ENCODE measurements at regions not wholly inside any gene's neighbourhood (a gene's known extent, or its start where the extent isn't known, plus 50 kb on each side); places are given as distances from the start of the nearest gene placed in this dataset.
A peak's percentile ranks its signal among the peaks of the same experiment; 100 is the strongest.

DNA sequence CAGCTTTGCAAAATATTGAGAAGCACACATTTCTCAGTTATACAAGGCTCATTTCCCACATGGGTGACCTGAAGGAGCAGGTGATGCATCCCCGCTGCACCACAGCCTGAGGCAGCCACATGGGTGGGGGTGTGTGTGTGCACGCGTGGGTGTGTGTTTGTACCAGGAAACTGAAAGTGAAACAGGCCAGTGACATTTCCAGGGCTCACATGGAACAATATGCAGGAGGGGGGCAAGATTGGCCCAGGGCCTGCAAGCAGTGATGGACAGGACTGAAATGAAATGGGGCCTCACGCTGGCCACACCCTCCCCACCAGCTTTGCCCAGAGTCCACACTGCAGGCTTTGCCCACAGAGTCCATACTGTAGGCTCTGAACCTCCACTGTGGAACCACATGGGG, 154.2 kb upstream of the PARP11 start:
- peak; percentile 25 to 52 (median 49) for DNase-seq (ENCODE audit: low read depth in 3 of 3, low spot score in 1 of 3)

DNA sequence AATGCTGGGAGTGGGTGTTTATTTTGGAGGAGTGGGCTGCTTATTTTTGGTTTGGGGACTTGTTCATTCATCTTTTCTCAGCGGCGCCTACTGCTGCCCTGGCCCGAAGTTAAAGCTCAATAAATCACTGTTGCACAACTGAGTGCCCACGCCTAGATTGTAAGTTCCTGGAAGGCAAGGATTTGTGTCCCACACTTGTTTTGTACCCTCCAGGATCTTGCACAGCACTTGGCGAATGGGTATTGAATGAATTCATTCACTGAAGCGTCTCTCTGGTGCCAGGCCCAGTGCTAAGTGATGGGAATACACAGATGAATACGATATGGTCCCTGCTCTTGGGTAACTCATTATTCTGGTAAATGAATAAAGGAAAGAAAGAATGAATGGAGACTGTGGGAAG, 153.3 kb upstream of the PARP11 start:
- no peak for DNase-seq (ENCODE audit: low read depth in 3 of 3, low spot score in 1 of 3)

DNA sequence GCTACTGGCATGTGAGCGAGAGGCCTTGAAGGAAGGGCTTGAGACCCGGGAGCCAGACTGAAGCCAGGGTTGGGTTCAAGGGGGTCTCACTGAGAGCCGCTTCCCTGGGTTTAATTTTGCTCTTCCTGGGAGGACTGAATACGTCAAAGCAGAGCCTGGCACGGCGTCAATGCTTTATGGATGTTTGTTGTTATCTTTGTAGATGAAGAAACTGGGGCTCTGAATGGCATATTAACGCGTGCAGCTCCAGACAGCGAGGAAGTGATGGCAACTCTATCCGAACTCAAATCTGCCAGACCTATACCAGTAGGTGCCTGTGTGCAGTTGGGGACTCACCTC, 152.8 kb upstream of the PARP11 start:
- no peak for DNase-seq (ENCODE audit: low read depth in 3 of 3, low spot score in 1 of 3)

DNA sequence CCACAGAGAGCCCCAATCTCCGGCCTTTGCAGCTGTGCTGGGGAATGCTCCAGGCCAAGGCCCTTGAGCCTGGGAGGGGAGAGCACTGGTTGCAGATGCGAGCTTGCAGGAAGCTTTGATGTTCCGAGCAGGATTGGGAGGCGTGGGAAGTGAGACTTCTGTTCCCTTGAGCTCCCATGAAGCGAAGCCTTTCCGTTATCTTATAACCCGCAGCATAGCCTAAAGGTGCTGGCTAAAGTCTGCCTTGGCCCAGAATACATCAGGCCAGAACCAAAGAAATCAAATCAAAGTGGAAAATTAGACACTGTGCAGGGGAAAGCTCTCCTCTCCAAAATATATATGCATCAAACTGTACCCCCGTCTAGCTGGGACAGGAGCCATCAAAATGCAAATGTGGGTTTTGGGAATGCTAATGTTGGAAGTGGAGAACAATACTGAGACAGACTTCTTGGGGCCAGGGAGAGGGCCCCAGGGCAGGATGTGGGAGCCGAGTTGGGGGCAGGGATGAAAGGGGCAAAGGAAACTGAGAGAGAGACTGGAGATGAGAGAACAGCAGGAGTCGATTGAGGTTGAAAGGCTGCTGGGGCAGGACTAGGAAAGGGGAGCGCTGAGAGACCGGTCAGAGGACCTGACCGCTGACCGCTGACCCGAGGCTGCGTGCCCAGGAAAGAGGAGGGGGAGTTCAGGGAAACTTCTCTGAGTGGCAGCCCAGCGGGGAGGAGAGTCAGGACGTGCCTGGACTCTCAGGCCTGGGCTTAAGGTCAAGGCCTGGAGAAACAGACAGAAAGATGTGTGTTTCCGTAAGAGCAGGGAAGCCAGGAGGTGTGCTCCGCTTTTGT, 152.2 kb upstream of the PARP11 start:
- no peak for DNase-seq (ENCODE audit: low read depth in 3 of 3, low spot score in 1 of 3)

DNA sequence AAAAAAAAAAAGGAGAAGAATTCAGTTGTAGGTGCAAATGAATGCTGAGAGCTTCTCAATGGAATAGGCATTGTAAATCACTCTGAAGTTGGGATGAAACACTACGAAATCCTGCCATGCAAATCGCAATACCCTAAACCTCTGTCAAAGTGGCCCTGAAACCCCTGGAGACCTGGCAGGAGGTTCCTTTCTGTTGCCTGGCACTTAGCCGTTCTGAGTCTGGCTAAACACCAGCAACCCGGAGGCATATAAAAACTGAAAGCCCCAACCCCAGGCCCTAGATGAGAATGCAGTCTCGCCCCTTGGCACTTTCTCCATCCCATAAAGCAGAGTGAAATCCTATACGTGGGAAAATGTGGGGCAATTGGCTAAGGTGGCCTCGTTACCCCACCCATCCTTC, 151.5 kb upstream of the PARP11 start:
- DNase-seq (ENCODE audit: low read depth in 3 of 3, low spot score in 1 of 3), result no peak

DNA sequence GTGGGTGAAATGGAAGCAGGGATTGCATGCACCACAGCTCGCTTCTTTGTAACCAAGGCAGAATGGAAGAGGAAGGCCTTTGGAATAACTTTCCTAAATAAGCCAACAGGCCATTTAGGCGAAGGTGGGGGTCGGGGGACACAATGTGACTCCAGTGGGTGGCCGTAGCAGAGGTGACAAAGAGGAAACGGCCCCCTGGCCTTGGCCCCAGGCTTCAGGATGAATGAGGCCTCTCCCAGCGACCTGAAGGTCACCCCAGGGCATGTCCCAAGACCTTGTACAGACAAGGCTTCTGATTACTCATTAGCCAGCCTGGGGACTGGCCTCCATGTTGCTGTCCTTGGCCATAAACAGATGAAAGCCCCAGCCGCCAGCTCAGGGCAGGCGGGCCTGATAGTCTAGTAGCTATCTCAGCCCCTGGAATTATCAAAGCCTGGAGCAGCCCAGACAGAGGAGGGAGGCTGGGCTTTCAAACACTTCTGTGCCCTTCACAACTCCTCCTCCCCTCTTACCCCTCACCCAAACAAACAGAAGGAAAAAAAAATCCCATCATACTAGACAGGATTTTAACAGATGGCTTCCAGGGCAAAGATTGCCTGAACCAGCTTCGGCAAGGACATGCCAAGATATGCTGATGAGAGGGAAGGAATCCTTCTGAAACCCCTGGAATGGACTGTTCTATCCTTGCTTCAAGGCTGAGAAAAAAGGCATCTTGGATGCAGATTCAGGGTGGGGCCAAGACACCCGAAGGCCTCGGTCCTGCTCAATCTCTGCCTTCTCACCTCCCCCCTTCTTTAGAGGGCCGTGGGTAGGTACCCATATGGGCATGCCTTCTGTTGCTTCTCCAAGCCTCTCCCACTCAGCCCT, 142.3 kb upstream of the PARP11 start:
- no peak for DNase-seq (ENCODE audit: low read depth in 3 of 3, low spot score in 1 of 3)

DNA sequence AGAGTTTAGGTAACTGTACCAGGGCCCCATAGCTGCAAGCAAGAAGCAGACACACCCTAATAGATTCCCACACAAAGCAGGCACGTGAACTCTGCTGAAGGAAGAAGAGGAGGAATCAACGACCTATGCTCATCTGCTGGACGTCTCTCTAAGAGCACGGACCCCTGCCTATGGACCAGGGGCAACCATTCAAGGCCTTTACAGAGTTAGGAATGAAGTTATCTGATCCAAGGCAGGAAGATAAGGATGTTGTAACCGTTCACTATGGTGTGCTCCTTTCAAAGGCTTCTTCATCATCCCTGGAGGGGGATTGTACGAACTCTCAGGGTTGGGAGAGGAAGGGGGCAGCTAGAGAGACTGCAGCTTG, 141.6 kb upstream of the PARP11 start:
- DNase-seq (ENCODE audit: low read depth in 3 of 3, low spot score in 1 of 3), result no peak

DNA sequence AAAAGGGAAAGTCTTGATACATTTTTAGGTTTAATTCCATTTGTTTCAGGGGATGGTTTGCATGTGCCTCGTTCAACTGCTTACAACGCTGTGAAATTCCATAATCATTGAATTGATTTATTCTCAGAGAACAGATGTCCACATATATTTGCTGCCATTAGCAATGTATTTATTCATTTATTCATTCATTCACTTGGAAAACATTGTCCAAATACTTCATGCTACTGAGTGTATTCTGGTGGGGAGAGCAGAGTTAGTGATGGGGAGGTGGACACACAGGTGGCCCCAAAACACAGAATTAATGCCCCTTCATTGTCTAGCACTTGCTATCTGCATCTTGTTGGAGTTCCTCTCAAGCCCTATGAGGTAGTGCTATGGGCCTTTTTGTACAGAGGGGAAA, 141.2 kb upstream of the PARP11 start:
- no peak for DNase-seq (ENCODE audit: low read depth in 3 of 3, low spot score in 1 of 3)

DNA sequence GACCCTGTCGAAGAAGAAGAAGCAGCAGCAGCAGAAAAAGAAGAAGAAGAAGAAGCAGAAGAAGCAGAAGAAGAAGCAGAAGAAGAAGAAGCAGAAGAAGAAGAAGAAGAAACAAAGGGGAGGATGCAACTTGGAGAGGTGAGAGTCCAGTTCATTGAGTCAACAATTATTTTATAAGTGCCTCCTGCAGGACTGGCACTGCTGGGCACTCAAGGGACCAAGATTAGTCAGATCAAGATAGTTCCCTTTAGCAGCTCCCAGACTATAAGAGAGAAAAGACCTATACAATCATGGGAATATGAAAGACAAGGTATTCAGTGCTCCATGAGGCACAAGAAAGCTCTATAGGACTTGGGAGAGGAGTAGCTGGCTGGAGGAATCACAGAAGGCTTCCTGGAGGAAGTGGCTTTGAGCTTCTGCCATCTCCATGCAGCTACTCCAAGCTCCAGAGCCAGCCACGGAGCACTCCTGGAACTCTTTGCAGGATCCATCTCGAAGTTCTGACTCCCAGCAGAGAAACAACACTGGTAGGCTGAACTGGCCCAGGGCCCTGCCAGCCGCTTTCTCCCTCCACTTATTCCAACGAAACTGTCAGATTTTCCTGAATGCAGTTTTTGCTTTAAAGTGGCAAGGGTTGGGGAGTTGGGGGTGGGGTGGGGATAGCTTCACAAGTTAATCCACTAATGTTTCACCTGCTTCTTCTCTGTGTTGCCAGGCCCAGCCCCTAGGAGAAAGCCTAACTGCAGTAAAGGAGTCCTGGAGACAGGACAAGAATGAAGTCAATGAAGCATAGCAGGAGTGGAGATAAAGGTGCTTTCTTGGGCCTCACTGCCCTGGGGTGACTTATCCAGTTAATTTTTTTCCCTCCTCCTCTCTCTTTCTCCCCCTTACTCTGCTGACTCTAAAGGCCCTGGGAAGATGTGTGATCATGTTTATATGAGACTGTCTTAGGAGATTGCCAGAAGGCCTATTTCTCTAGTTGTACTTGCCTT, 140.1 kb upstream of the PARP11 start:
- no peak for DNase-seq (ENCODE audit: low read depth in 3 of 3, low spot score in 1 of 3)

DNA sequence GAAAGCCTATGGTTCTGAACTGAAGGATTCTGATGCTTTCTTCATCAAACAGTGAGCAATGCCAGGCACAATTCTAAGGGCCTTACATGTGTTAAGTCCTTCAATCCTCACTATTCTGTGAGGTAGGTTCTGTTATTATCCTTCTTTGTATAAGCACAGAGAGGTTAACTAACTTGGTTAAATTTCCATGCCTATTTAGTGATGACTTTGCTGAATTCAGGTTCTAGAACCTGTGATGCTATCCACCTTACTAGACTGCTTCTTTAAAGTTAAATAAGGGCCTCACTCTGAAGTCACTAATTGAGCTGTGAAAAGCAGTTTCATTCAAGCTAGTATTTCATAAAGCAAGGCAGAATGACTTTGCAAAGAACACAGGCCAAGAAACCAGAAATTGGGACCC, 138.9 kb upstream of the PARP11 start:
- DNase-seq (ENCODE audit: low read depth in 3 of 3, low spot score in 1 of 3), result no peak

DNA sequence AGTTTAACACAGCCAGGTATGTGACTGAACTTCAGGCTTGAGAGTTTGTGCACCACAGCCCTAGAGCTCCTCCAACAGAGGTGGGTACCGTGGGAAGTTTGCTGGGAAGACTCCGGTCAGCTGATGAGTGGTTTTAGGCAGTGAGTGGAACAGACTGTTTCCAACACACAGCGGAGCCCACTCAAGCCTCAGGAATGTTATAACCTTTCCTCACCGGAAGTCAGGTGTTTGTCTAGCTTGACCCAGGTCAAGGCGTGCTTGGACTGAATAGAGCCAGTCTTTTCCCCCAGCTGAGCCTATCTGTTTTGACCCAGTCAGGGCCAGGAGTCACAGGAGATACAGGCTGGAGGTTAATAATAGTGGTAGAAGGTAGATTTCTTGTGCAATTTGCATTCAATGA, 138.4 kb upstream of the PARP11 start:
- DNase-seq (ENCODE audit: low read depth in 3 of 3, low spot score in 1 of 3), result no peak

DNA sequence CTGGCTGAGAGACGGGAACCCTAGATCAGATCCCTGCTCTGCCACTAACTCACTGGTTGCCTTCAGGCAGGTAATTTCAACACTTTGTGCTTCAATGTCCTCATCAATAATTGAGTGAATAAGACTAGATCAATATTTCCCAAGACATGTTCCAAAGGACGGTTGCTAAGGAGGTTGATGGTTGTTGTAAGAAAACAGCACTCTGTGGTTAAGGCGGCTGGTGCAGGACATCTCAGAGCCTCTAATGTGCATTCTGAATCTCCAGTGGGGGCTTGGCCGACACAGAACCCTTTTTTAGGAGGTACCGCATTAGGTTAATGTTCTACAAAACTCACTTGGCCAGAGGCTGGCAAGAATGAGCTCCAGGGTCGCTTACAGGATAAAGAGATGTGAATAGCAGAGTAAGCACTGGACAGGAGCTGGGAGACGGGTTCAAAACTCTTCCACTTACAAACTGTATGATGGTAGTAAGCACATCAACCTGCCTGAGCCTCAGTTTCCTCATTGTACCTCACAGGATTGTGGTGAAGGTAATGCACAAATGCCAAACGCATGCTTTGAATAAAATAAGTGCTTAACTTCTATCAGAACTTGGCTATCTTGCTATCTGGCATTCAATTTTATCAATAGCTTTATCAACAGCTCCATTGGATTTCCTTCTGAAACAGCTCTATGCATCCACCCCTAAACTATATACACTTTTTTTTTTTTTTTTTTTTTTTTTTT, 136.9 kb upstream of the PARP11 start:
- DNase-seq (ENCODE audit: low read depth in 3 of 3, low spot score in 1 of 3), result no peak

DNA sequence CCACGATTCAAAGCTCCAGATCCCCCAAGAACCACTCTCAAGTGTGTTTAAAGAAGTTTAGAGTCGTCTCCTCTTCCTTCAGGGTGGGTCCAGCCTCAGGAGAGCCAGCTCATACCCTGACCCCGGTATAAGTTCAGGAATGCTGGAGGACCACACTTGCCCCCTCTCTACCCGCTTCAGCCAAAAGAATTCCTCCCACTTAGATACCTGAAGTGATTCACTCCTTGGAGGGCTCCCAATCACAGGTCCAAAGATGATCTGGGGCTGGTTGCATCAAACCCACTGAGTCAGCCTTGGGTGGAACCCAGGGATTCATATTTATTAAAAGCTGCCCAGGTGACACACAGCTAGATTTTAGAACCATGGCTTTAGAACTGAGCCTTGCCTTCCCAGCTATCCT, 133.5 kb upstream of the PARP11 start:
- no peak for DNase-seq (ENCODE audit: low read depth in 3 of 3, low spot score in 1 of 3)

DNA sequence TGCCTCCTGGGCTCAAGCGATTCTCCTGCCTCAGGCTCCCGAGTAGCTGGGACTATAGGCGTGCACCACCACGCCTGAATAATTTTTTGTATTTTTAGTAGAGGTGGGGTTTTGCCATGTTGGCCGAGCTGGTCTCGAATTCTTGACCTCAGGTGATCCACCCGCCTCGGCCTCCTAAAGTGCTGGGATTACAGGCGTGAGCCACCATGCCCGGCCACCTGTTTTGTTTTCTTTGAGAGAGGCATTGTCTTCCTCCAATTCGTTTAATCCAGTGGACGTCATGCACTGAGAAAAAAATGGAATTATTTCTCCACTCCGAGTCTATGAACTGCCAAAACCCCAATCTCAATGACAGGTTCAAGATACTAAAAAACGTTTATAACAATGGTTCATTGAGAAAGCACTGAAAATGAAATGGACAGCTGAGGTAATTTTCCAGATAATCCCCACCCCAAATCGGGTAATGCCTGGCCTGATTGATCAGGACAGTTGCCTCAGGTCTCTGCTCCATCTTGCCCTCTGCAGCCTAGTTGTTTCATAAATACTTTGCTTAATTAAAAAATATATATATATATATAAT, 132.7 kb upstream of the PARP11 start:
- no peak for DNase-seq (ENCODE audit: low read depth in 3 of 3, low spot score in 1 of 3)

DNA sequence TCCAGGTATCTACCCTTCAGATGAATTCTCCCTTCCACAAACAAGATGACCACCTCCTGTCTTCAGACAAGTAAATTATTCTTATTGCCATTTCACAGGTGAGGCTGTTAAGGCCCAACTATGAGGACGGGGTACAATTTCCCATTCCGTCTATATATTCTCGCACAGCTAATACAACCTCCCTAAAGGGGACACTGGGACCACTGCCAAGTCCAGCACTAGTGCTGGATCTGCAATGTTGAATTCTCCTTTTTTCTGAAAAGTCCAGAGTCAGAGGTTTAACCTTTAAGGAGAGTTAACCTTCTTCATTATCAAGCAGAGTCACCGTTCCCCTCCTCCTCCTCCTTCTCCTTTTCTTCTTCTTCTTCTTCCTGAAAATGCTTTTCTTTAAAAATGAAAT, 130.4 kb upstream of the PARP11 start:
- DNase-seq (ENCODE audit: low read depth in 3 of 3, low spot score in 1 of 3), result no peak

DNA sequence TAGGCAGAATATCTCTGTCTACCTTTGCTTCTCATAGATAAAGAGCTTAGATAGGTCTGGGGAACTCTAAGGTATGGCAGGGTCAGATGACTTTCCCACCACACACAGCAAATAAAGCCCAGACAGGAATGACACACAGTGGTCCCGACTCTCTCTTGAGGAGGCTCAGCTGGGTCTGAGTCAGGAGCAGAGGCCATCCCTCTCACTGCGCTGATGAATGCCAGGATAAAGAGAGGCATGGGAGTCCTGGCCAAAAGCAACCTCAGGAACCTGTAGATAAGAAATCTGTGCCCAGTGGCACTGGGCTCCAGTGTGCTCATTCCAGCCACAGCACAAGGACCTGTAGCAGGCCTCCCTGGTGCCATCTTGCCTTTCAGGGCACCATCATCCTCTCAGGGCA, 129.4 kb upstream of the PARP11 start:
- DNase-seq (ENCODE audit: low read depth in 3 of 3, low spot score in 1 of 3), result no peak

DNA sequence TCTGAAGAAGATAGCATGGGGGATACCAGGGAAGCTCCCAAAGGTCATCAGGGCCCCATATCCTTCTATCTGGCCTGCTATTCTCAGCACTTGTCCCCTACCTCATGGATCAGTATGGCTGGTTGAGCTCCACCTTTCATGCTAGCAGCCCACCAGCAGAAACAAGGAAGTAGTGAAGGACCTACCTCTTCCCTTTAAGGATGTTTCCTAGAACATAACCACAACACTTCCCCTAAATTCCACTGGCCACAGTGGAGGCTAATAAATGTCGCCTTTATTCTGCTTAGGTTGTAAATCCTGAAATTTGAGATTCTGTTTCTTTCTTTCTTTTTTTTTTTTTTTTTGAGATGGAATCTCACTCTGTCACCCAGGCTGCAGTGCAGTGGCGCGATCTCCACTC, 128.6 kb upstream of the PARP11 start:
- no peak for DNase-seq (ENCODE audit: low read depth in 3 of 3, low spot score in 1 of 3)

DNA sequence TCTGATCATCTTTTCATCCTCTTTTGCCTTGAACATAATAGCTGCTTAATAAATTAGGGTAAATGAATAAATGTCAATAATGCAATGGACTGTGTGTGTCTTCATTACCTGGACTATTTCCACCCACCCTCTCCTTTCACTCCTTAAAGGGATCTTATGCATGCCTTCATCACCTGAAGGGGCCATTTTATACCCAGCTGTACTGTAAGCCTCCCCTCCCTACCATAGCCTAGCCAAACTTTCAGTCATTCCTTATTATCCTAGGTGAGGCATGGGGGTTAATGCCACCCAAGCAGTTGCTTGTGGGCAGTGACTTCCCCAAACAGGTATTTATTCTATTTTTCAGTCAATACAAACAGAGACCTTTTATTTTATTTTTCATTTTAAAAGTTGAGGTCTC, 127.8 kb upstream of the PARP11 start:
- no peak for DNase-seq (ENCODE audit: low read depth in 3 of 3, low spot score in 1 of 3)

DNA sequence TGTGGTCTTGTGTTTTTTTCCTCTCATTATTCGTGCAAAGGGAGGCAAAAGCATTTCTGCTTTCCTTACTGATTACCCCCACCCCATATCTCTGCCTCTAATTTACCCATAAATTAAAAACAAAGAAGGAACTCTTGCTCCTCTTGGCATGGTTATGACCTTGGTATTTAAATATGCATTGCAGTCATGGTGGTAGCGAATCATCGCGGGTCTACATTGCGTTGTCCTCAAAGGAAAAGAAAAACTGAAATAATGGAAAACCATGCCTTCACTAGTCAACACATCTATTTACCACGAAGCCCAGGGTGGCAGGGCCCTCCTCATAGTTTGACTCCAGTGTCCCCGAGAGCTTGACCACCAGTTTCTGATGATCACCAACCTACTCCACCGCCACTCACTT, 126.7 kb upstream of the PARP11 start:
- no peak for DNase-seq (ENCODE audit: low read depth in 3 of 3, low spot score in 1 of 3)

DNA sequence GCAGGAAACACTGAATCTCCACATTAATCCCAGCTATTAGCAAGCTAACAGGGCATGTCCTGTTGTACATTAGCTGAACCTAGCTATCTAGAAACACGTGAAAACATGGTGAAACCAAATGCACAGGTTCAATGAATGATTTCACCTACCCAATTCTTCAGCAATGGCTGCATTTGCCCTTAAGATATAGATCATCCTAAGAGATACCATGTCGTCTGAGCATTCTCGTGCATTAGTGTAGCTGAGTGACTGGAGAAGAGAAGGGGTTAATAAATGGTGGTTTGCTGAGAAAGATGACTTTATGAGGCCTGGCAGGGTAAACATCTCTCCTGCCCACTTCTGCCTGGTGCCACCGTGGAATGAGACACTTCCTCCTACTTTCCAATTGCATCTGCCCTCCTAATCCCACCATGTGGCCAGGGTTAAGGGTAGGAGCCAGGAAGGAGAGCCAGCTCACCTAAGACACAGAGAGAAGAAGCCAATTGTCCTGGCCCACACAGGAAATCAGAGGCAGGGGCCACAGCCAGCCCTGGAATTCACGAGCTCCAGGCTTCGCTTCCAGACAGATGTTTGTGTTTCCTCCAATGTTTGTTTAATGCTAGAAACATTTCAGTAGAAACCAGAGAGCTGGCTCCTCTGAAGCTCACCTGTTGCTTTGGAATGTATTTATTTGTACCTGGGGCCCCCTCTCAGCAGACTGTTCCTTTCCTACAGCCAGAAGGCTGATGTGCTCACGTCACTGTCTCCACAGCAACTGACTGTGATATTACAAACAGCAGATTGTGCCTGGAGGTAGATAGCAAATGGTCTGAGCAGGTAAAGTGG, 126.0 kb upstream of the PARP11 start:
- no peak for DNase-seq (ENCODE audit: low read depth in 3 of 3, low spot score in 1 of 3)

All from stimulated activated CD4-positive, alpha-beta T cell treated with anti-CD3 and anti-CD28 coated beads, TNF-alpha, amount 100 ng/mL, for 1 hour (primary cell).